IPS-18c (cell line): ENCODE measurements at regions not wholly inside any gene's neighbourhood (a gene's known extent, or its start where the extent isn't known, plus 50 kb on each side); places are given as distances from the start of the nearest gene placed in this dataset.

Experiments
- H3K4me3 ChIP-seq: 2 replicates; pipeline ENCODE4 v1.7.0; 2013; ENCODE audit warnings: low read depth, mild to moderate bottlenecking, low read length, moderate library complexity; ENCODE audit not compliant: insufficient read depth
- H3K9me3 ChIP-seq: one replicate; pipeline ENCODE4 v1.6.1; 2013; ENCODE audit warnings: mild to moderate bottlenecking, low read length, moderate library complexity; ENCODE audit not compliant: control insufficient read depth, insufficient read depth

GRCh38 chr3:176909044-176909443 is 288.2 kb downstream of the TBL1XR1 start:
- Histone ChIP-seq H3K9me3 (peaks cover 2% of the 10 kb centered on the region), H3K4me3 (no peak overlapping the region)

DNA sequence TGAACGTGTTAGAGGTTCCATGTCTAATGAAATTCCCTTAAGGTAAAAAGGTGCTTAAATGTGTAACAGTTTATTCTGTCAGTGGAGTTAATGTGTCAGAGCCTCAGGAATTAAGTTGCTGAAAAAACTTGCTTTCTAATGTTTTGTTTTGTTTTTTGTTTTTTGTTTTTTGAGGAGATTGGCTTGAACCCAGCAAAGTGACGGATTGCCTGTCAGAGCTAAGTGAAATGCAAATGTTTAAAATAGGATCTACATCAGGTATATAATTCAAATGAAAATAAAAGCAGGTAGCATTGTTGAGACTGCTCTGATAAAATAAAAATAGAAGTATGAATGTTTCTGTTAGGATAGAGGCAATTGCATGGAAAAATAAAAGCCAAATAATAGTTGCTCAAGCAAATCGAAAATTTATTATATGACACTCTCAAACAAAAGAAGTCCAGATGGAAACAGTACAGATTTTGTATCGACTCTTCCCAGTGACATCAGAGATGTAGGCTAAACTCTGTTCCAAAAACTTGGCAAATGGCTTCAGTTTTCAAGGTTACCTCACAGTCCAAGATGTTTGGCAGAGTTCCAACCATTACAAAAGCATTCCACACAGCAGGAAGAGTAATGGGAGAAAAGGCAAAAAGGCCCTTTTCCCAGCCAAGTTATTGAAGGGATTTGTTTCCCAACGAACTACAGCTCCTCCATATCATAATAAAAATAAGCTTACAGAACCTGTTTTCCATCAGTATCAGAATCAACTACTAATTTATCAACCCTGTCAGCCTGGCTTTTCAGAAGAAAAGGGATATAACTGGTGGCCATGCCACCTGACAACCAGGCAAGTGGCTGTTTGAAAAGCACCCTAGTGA is 291.0 kb downstream of the TBL1XR1 start:
- Histone ChIP-seq H3K9me3 (peaks cover 4% of the 10 kb centered on the region), H3K4me3 (no peak overlapping the region)

GRCh38 chr3:176905331-176905730 is 292.0 kb downstream of the TBL1XR1 start:
- Histone ChIP-seq H3K9me3 (peaks cover 4% of the 10 kb centered on the region), H3K4me3 (no peak overlapping the region)

GRCh38 chr3:176904506-176904905 is 292.8 kb downstream of the TBL1XR1 start:
- Histone ChIP-seq H3K4me3 (no peak overlapping the region), H3K9me3 (peaks cover 4% of the 10 kb centered on the region)

GRCh38 chr3:176896640-176897039 is 300.6 kb downstream of the TBL1XR1 start:
- no peaks in the 10 kb centered on the region for H3K9me3 ChIP-seq
- H3K4me3 ChIP-seq, result no peak overlapping the region

DNA sequence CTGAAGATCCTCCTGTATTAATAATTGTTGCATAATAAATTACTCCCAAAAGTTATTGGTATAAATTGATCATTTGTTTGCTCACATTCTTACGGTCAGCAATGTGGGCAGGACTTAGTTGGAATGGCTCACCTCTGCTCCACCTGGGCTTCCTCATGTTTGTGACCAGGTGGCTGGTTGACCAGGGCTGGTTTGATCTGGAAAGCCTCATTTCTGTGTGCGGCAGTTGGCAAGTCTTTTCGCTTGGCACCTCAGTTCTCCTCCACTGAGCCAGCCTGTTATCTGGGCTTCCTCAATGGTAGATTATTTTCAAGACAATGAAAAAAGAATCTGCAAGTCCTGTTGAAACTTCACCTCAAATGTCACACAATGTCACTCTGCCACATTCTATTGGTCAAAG is 301.1 kb downstream of the TBL1XR1 start:
- Histone ChIP-seq H3K9me3 (no peaks in the 10 kb centered on the region), H3K4me3 (no peak overlapping the region)

DNA sequence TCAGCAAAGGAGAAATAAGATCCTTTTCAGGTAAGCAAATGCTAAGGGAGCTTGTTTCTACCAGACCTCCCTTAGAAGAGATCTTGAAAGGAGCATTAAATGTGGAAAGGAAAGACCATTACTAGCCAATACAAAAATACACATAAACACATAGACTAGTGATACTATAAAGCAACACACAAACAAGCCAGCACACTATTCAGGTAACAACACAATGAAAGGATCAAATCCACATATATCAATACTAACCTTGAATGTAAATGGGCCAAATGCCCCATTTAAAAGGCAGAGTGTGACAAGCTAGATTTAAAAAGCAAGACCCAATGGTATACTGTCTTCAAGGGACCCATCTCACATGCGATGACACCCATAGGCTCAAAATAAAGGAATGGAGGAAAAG is 317.6 kb downstream of the TBL1XR1 start:
- Histone ChIP-seq H3K9me3 (peaks cover 2% of the 10 kb centered on the region), H3K4me3 (no peak overlapping the region)

DNA sequence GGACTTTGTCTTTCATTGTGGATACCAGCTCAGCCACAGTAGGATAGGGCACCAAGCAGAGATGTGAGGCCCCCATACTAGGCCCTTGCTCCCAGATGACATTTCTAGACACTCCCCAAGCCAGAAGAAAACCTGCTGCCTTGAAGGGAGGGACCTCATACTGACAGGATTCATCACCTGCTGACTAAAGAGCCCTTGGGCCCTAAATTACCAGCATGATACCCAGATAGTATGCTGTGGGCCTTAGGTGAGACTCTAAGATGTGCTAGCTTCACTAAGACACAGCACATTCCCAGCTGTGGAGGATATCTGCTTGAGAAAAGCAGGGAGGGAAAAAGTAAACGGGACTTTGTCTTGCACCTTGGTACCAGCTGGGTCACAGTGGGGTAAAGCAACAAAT is 324.0 kb downstream of the TBL1XR1 start:
- Histone ChIP-seq H3K9me3 (no peaks in the 10 kb centered on the region), H3K4me3 (no peak overlapping the region)

GRCh38 chr3:176872771-176873209 is 324.5 kb downstream of the TBL1XR1 start:
- no peak overlapping the region for H3K4me3 ChIP-seq
- H3K9me3 ChIP-seq, result no peaks in the 10 kb centered on the region

DNA sequence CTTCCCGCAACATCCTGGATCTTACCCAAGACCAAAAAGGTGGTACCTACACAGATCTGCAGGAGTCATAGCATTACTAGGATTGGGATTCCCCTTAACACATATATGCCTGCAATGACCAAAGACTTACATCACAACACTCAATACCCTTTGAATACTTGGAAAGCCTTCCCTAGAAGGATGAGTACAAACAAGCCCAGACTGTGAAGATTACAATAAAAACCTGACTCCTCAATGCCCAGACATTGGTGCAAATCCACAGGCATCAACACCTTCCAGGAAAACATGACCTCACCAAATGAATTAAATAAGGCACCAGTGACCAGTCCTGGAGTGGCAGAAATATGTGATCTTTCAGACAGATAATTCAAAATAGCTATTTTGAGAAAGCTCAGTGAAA is 326.8 kb downstream of the TBL1XR1 start:
- H3K9me3 ChIP-seq, result no peaks in the 10 kb centered on the region

DNA sequence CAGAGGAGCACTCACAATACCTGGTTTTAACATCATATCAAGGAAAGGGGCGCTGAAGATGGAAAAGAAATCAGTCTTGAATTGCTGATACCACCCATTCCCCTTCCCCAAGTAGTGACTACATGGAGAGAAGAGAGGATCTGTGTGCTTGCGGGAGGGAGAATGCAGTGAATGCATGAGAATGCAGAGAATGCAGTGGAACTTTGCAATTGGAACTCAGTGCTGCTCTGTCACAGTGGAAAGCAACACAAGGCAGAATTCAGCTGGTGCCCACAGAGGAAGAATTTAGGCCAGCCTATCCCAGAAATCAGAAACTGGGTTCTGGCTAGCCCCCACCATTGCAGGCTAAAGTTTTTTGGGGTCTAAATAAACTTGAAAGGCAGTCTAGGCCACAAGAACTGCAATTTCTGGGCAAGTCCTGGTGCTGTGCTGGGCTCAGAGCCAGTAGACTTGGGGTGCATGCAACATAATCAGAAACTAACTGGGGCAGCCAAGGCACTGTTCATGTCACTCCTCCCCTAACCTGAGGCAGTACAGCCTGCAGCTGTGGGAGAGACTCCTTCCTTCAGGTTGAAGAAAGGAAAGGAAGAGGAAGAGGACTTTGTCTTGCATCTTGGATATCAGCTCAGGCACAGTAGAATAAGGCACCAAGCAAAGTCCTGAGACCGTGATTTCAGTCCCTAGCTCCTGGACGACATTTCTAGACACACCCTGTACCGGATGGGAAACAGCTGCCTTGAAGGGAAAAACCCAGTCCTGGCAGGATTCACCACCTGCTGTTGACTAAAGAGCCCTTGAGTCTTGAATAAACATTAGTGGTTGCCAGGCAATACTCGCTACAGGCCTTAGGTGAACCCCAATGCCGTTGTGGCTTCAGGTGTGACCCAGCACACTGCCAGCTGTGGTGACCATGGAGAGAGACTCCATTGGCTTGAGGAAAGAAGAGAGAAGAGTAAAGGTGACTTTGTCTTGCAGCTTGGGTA is 329.3 kb downstream of the TBL1XR1 start:
- no peak overlapping the region for H3K4me3 ChIP-seq
- no peaks in the 10 kb centered on the region for H3K9me3 ChIP-seq

More for the DNA sequence above, 326.8 kb downstream of the TBL1XR1 start:
- no peak overlapping the region for H3K4me3 ChIP-seq

DNA sequence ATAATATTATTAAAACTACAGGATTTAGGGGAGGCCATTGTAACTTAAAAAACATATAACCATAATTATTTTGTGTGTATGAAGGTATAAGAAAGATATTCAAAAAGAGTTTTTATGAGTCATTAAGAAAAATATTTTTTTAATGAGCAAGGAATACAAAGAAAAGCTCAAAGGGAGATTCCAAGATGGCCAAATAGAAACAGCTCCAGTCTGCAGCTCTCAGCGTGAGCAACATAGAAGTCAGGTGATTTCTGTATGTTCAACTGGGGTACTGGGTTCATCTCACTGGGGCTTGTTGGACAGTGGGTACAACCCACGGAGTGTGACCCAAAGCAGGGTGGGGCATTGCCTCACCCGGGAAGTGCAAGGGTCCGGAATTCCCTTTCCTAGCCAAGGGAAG is 336.1 kb downstream of the TBL1XR1 start:
- Histone ChIP-seq H3K9me3 (peaks cover 2% of the 10 kb centered on the region), H3K4me3 (no peak overlapping the region)

GRCh38 chr3:176856721-176857120 is 340.6 kb downstream of the TBL1XR1 start:
- H3K4me3 ChIP-seq, result no peak overlapping the region
- H3K9me3 ChIP-seq, result peaks cover under 1% of the 10 kb centered on the region

DNA sequence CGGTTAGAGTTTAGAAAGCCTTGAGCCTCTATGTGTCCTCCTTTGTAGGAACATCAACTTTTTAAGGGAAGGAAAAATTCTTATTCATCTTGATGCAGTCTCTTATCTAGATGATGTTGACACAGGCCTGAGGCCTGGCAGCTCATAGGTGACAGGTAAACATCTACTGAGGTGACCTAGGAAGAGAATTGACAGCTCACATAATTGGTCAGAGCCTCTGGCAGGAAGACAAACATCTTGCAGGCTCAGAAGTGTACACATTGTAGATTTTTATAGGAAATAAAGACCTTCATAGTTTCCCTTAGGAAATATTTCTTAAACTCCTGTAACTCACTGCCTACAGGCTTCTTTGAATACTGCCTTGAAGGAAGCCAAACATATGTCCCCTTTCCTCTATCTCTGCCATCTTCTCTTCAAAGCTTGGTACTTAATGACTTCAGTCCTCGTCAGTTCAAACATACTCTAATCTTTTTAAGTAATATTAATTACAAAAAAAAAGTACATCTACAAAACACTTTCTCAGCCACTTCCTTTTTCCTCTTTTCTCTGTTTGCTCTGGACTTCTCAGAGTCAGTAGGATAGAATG is 341.3 kb downstream of the TBL1XR1 start:
- Histone ChIP-seq H3K4me3 (no peak overlapping the region), H3K9me3 (no peaks in the 10 kb centered on the region)

DNA sequence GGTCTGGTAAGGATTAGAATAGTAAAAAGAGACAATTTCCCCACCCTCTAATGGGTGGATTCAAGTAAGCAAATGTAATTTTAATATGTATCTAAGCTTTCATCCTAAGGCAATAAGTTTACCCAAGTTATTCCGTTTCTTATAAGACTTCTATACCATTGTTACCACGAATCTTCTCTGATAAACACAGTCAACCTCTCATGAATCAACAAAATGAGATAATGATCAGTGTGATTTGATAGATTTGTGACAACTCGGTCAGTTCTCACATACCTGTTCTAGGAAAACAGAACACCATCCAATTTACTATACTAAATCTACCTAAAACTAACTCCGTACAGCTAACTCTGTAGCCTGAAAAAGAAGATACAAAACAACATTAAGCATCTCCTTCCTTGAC is 342.1 kb downstream of the TBL1XR1 start:
- H3K9me3 ChIP-seq, result no peaks in the 10 kb centered on the region
- no peak overlapping the region for H3K4me3 ChIP-seq

GRCh38 chr3:176850498-176850897 is 346.8 kb downstream of the TBL1XR1 start:
- Histone ChIP-seq H3K9me3 (no peaks in the 10 kb centered on the region), H3K4me3 (no peak overlapping the region)

DNA sequence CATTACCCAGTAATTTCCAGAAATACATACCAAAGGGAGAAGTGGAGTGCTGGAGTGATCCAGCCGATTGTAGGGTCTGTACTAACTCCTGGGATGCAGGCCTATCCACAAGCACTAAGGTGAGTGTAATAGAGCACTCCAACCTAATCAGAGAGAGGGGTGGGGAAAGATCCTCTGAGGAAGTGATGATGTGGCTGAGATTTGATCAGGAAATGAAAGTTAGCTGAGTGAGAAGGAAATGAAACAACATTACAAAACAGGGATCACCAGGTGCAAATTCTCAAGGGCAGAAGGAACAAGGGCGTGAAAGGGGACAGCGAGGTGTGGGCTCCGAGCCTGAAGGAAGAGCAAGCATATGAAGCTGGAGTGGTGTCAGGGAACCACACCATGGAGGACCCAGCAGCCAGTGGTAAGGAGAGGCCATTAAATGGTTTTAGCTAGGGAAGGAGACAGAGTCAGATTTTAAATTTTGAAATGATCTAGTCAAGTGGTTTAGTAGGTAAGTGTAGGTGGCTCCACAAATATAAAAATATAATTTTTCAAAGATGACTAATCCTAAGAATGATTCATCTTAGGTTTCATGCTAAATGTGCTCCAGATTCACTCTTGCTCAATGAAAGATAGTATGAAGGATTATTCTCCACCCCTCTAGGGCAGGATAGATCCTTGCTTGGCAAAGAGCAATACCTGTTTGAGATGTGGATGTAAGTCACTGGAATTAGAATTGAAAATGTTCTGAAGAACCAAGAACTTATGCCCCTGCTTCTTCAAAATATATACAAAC is 348.7 kb downstream of the TBL1XR1 start:
- Histone ChIP-seq H3K9me3 (no peaks in the 10 kb centered on the region), H3K4me3 (no peak overlapping the region)
